Mucosa of descending colon (tissue), 3 donors: ENCODE measurements at regions not wholly inside any gene's neighbourhood (a gene's known extent, or its start where the extent isn't known, plus 50 kb on each side); places are given as distances from the start of the nearest gene placed in this dataset.

ENCODE experiments used
- ATAC-seq: fragments of 200-7000 bp; cut with Tn5 transposase; one replicate; pipeline ENCODE4 v1.9.1; 2020; ENCODE audit warnings: mild to moderate bottlenecking, moderate library complexity
- DNase-seq, 3 donors: peaks; one replicate each; pipeline ENCODE4 v3.0.0-alpha.2; 2020
- H3K36me3 ChIP-seq: fragments of 200-600 bp; one replicate; pipeline ENCODE4 v1.8.0; 2021; ENCODE audit warnings: low read depth, mild to moderate bottlenecking
- H3K4me1 ChIP-seq: fragments of 200-600 bp; one replicate; pipeline ENCODE4 v1.8.0; 2021; ENCODE audit warnings: low read depth, mild to moderate bottlenecking
- H3K4me3 ChIP-seq: fragments of 200-600 bp; one replicate; pipeline ENCODE4 v1.8.0; 2021; ENCODE audit warnings: mild to moderate bottlenecking
- H3K9me3 ChIP-seq: fragments of 200-600 bp; one replicate; pipeline ENCODE4 v1.8.0; 2021; ENCODE audit warnings: mild to moderate bottlenecking
- CTCF ChIP-seq: fragments of 200-600 bp; IDR thresholded peaks from one replicate; pipeline ENCODE4 v1.8.0; 2022; ENCODE audit warnings: antibody characterized with exemption, mild to moderate bottlenecking
- intact Hi-C, 2 donors: fragments of 100-400 bp; cut with DNase I in 1 of 2; cut with micrococcal nuclease in 1 of 2; formaldehyde crosslinking; loops; one replicate each; pipeline versions ENCODE4 v1.11.0 to v1.11.1; 2022; cut with DNase I, micrococcal nuclease
- donor health status: DM: no; HTN: no; CAD: no; lungs with moderate emphysema.
- donor health status: DM: no; HTN: no; CAD: no.
- donor health status: DM: no; HTN: yes; CAD: no.

GRCh38 chr9:73233359-73234007 lies 81.8 kb downstream of the ANXA1 start:
- ATAC-seq (no peak), DNase-seq (no peak)
- TF ChIP-seq CTCF: no peak
- Histone ChIP-seq H3K4me3 (no peak overlapping the region), H3K4me1 (no peaks in the 10 kb centered on the region), H3K9me3 (no peaks in the 10 kb centered on the region), H3K36me3 (no peaks in the 10 kb centered on the region)
- intact Hi-C loops: no loop called here

- no peak for DNase-seq
- H3K4me1 ChIP-seq: no peaks in the 10 kb centered on the region
- no peak for ATAC-seq
- no peak for TF ChIP-seq CTCF
- intact Hi-C loops: no loop called here
- no peak overlapping the region for H3K4me3 ChIP-seq
- H3K9me3 ChIP-seq: no peaks in the 10 kb centered on the region
- no peaks in the 10 kb centered on the region for H3K36me3 ChIP-seq
Measured at GRCh38 chr9:73234008-73234360, 82.3 kb downstream of the ANXA1 start.

GRCh38 chr9:73237140-73237539 lies 85.5 kb downstream of the ANXA1 start:
- no peak for TF ChIP-seq CTCF
- no peaks in the 10 kb centered on the region for H3K9me3 ChIP-seq
- intact Hi-C loops: no loop called here
- no peak overlapping the region for H3K4me3 ChIP-seq
- no peak for DNase-seq
- no peaks in the 10 kb centered on the region for H3K4me1 ChIP-seq
- no peaks in the 10 kb centered on the region for H3K36me3 ChIP-seq
- ATAC-seq: peak; percentile 39

- Histone ChIP-seq H3K4me3 (no peak overlapping the region), H3K36me3 (no peaks in the 10 kb centered on the region), H3K4me1 (no peaks in the 10 kb centered on the region), H3K9me3 (no peaks in the 10 kb centered on the region)
- ATAC-seq: no peak
- DNase-seq: no peak
- intact Hi-C loops: no loop called here
- no peak for TF ChIP-seq CTCF
Measured at GRCh38 chr9:73239570-73240265, 88.1 kb downstream of the ANXA1 start.

- intact Hi-C loops: no loop called here
- H3K4me1 ChIP-seq: no peaks in the 10 kb centered on the region
- no peak for DNase-seq
- no peaks in the 10 kb centered on the region for H3K9me3 ChIP-seq
- ATAC-seq: no peak
- no peaks in the 10 kb centered on the region for H3K36me3 ChIP-seq
- H3K4me3 ChIP-seq: no peak overlapping the region
- TF ChIP-seq CTCF: no peak
Measured at GRCh38 chr9:73243078-73243477, 91.4 kb downstream of the ANXA1 start.
